Stomach (tissue), 8 donors: ENCODE measurements at regions not wholly inside any gene's neighbourhood (a gene's known extent, or its start where the extent isn't known, plus 50 kb on each side); places are given as distances from the start of the nearest gene placed in this dataset.

Source experiments
- DNase-seq, 2 donors: peaks; one replicate each; pipeline versions ENCODE4 v3.0.0 to v3.0.0-alpha.2; 2013 to 2019
- H3K27ac ChIP-seq, 5 donors: fragments of 200-600 bp in 4 of 5; sonication (generic) in 4 of 5; one replicate each; pipeline ENCODE4 v1.5.1; 2013 to 2019; ENCODE audit warnings: mild to moderate bottlenecking in 1 of 5, moderate library complexity in 1 of 5
- H3K27me3 ChIP-seq, 3 donors: fragments of 200-600 bp; sonication (generic); one replicate each; pipeline ENCODE4 v1.5.1; 2017 to 2019; ENCODE audit warnings: mixed run types in 1 of 3
- H3K36me3 ChIP-seq, 4 donors: fragments of 200-600 bp; sonication (generic); 1 replicate in 3 of 4; 2 replicates in 1 of 4; pipeline ENCODE4 v1.5.1; 2016 to 2019
- H3K4me1 ChIP-seq, 4 donors: fragments of 200-600 bp; sonication (generic); one replicate each; pipeline ENCODE4 v1.5.1; 2016 to 2019
- H3K4me3 ChIP-seq, 4 donors: fragments of 200-600 bp; sonication (generic) in 3 of 4; one replicate each; pipeline ENCODE4 v1.5.1; 2016 to 2019; ENCODE audit warnings: mild to moderate bottlenecking in 1 of 4
- H3K9me3 ChIP-seq, 4 donors: fragments of 200-600 bp; sonication (generic); one replicate each; pipeline ENCODE4 v1.5.1; 2016 to 2019
- EP300 ChIP-seq: sonication (generic); formaldehyde crosslinking; IDR thresholded peaks from one replicate; pipeline ENCODE4 v1.6.1; 2017; ENCODE audit warnings: antibody characterized with exemption
- POLR2A ChIP-seq, 4 donors: fragments of 450-650 bp; IDR thresholded peaks; one replicate each; pipeline ENCODE4 v1.6.1; 2016; ENCODE audit warnings: antibody characterized with exemption in 4 of 4, control low read depth in 2 of 4, mild to moderate bottlenecking in 1 of 4, moderate library complexity in 1 of 4
- POLR2AphosphoS5 ChIP-seq, 3 donors: sonication (generic); formaldehyde crosslinking; IDR thresholded peaks; one replicate each; pipeline ENCODE4 v1.6.1; 2016; ENCODE audit warnings: antibody characterized with exemption in 3 of 3
- WGBS, 5 donors: extraction: QIAGEN DNeasy Blood & Tissue Kit in 3 of 5; methylation state at CpG; one replicate each; pipeline versions ENCODE4 v1.1.5 to v1.1.7; 2013 to 2018; 5-methylcytosine and 5-hydroxymethylcytosine counted together
- intact Hi-C: fragments of 100-400 bp; cut with DNase I; formaldehyde crosslinking; loops from one replicate; pipeline ENCODE4 v1.15.1; 2023; ENCODE audit warnings: low total_unique reads
- TF ChIP-seq, protein P1 (sequence below), 7 experiments: fragments of 450-650 bp in 4 of 7; fragments of 200-600 bp in 3 of 7; sonication (generic) in 3 of 7; IDR thresholded peaks; one replicate each; pipeline ENCODE4 v1.5.1; 2016 to 2019; ENCODE audit warnings: antibody characterized with exemption in 7 of 7, control low read depth in 2 of 7, mild to moderate bottlenecking in 1 of 7
- donor health status: healthy with polysubstance abuse.
- donor health status: Bipolar disorder and iron deficiency.
- donor health status: healthy.

DNA sequence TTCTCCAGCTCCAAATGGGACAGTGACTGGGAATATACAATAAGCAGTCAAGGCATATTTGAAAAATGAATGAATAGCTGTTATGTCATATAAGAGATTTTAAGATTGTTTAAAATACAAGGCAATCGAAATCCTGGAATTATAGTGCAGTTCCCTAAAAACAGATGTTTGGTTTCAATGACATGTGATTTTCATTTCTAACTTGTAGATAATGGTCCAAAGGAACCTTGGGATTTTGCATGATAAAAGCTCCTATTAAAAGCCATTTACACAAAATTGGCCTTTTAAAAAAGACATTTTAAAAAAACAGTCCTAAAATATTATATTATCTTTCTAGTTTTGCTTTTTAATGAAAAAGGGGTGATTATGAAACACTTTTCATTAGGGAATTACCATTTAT lies 905.1 kb downstream of the GALC start:
- 42 to 73% (median 61%) methylated on average over 1 of the region's 1 CpG for WGBS, 5 donors
- H3K9me3 ChIP-seq: no peaks in the 10 kb centered on the region
- H3K27me3 ChIP-seq: no peaks in the 10 kb centered on the region
- intact Hi-C loops: no loop called here
- H3K27ac ChIP-seq: no peak overlapping the region
- H3K36me3 ChIP-seq: no peaks in the 10 kb centered on the region
- H3K4me1 ChIP-seq: no peaks in the 10 kb centered on the region
- no peak overlapping the region for H3K4me3 ChIP-seq
- DNase-seq: peak in 1 of 2 donors; percentile 57
- TF ChIP-seq POLR2AphosphoS5 (IDR thresholded peaks at IDR 0.05) (no peak), POLR2A (IDR thresholded peaks at IDR 0.05) (no peak), EP300 (no peak)
- TF ChIP-seq, protein P1, sequence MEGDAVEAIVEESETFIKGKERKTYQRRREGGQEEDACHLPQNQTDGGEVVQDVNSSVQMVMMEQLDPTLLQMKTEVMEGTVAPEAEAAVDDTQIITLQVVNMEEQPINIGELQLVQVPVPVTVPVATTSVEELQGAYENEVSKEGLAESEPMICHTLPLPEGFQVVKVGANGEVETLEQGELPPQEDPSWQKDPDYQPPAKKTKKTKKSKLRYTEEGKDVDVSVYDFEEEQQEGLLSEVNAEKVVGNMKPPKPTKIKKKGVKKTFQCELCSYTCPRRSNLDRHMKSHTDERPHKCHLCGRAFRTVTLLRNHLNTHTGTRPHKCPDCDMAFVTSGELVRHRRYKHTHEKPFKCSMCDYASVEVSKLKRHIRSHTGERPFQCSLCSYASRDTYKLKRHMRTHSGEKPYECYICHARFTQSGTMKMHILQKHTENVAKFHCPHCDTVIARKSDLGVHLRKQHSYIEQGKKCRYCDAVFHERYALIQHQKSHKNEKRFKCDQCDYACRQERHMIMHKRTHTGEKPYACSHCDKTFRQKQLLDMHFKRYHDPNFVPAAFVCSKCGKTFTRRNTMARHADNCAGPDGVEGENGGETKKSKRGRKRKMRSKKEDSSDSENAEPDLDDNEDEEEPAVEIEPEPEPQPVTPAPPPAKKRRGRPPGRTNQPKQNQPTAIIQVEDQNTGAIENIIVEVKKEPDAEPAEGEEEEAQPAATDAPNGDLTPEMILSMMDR (IDR thresholded peaks at IDR 0.05): no peak

DNA sequence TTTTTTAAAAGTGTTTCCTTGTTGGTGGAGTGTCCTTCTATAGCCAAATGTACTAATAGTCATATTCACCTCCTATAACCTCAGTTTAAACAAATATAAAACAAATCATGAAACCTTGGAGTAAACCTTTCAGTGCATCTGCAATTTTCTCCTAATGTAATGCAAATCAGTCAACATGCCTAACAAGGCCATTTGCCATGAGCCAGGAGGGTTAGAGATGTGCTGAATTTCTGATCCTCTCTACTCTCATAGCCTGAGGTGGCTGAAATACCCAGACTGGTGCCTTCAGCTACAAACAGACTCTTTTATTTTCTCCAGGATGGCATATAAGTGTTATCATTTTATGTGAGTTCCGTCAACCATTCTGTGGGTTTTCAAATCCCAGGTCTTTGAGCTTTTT lies 908.1 kb downstream of the GALC start:
- Histone ChIP-seq H3K27me3 (no peaks in the 10 kb centered on the region), H3K4me1 (no peaks in the 10 kb centered on the region), H3K27ac (no peak overlapping the region), H3K9me3 (no peaks in the 10 kb centered on the region), H3K36me3 (no peaks in the 10 kb centered on the region), H3K4me3 (no peak overlapping the region)
- no peak for DNase-seq
- 94 to 100% (median 96%) methylated on average over 1 of the region's 1 CpG for WGBS, 5 donors
- TF ChIP-seq POLR2AphosphoS5 (IDR thresholded peaks at IDR 0.05) (no peak), POLR2A (IDR thresholded peaks at IDR 0.05) (no peak), EP300 (no peak)
- TF ChIP-seq, protein P1 (IDR thresholded peaks at IDR 0.05): no peak
- intact Hi-C loops: no loop called here

DNA sequence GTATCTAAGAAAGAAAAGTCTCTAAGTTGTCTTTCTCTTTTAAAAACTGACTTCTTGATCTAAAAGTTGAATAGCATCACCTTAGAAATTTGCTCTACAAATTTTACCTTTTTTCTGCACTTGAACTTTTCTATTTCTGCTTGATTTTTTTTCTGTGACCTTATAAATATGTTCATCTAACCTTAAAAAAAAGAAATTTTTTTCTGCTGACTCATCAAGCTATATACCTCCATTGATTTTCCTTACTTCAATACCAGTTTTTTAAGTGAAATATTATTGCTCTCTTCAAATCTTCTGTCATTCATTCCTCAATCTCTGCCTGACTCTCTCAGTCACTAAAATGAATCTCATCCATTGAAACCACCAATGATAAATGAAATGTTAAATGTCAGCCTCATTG lies 910.1 kb downstream of the GALC start:
- no peak overlapping the region for H3K4me3 ChIP-seq
- no peaks in the 10 kb centered on the region for H3K4me1 ChIP-seq
- no peak overlapping the region for H3K27ac ChIP-seq
- TF ChIP-seq POLR2AphosphoS5 (IDR thresholded peaks at IDR 0.05): no peak
- TF ChIP-seq, protein P1 (IDR thresholded peaks at IDR 0.05): no peak
- no peak for TF ChIP-seq POLR2A (IDR thresholded peaks at IDR 0.05)
- TF ChIP-seq EP300: no peak
- H3K9me3 ChIP-seq: no peaks in the 10 kb centered on the region
- no peaks in the 10 kb centered on the region for H3K36me3 ChIP-seq
- H3K27me3 ChIP-seq: no peaks in the 10 kb centered on the region
- DNase-seq: no peak
- intact Hi-C loops: no loop called here

DNA sequence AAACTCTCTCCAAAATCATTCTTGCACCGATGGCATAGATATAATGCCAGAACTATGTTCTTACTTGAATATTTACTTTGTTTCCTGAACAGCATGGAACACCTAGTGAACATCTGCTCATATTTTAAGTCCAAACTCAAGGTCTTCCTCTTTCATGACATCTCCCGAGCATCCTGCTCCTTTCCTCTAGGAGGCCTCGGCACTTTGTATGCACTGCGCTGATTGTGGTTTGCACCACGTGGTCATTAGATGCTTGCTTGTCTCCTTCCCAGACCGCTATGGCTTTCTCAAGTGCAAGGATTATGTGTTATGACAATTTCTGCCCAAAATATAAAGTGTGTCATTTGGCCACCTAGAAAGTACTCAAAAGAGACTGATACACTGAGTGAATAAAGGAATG lies 912.0 kb downstream of the GALC start:
- intact Hi-C loops: no loop called here
- no peaks in the 10 kb centered on the region for H3K27me3 ChIP-seq
- WGBS, 5 donors: 76 to 81% (median 77%) methylated on average over 6 of the region's 6 CpGs

More for the DNA sequence above, 912.0 kb downstream of the GALC start:
- DNase-seq: no peak
- TF ChIP-seq POLR2A (IDR thresholded peaks at IDR 0.05): no peak
- TF ChIP-seq, protein P1 (IDR thresholded peaks at IDR 0.05): no peak
- no peak for TF ChIP-seq POLR2AphosphoS5 (IDR thresholded peaks at IDR 0.05)
- TF ChIP-seq EP300: no peak
- no peaks in the 10 kb centered on the region for H3K9me3 ChIP-seq
- H3K4me1 ChIP-seq: no peaks in the 10 kb centered on the region
- H3K27ac ChIP-seq: no peak overlapping the region
- H3K36me3 ChIP-seq: no peaks in the 10 kb centered on the region
- H3K4me3 ChIP-seq: no peak overlapping the region
